Nephron (organoid): ENCODE measurements at regions not wholly inside any gene's neighbourhood (a gene's known extent, or its start where the extent isn't known, plus 50 kb on each side); places are given as distances from the start of the nearest gene placed in this dataset.
"Not testable (repeated sequence)": the region's sequence is repeated elsewhere in the genome, so short reads cannot be mapped to it uniquely, and the experiment has no call there.

ENCODE experiments used
- H3K27ac Mint-ChIP-seq, 3 experiments: 2 replicates each; pipeline ENCODE4 v1.8.0; 2020; ENCODE audit warnings: mixed read lengths in 3 of 3, mild to moderate bottlenecking in 2 of 3, moderate library complexity in 1 of 3
- H3K27me3 Mint-ChIP-seq: 2 replicates; pipeline ENCODE4 v1.8.0; 2021; ENCODE audit warnings: low read depth, mild to moderate bottlenecking, moderate library complexity, mixed read lengths
- H3K36me3 Mint-ChIP-seq: 2 replicates; pipeline ENCODE4 v1.8.0; 2020; ENCODE audit warnings: low read depth, mixed read lengths
- H3K4me1 Mint-ChIP-seq: 2 replicates; pipeline ENCODE4 v1.8.0; 2020; ENCODE audit warnings: mixed read lengths
- H3K4me3 Mint-ChIP-seq, 3 experiments: 2 replicates each; pipeline ENCODE4 v1.8.0; 2020; ENCODE audit warnings: mild to moderate bottlenecking in 3 of 3, mixed read lengths in 3 of 3, moderate library complexity in 2 of 3
- H3K9me3 Mint-ChIP-seq: 2 replicates; pipeline ENCODE4 v1.8.0; 2020; ENCODE audit warnings: mixed read lengths
- CTCF ChIP-seq, 3 experiments: fragments of 200-600 bp; sonication (generic); IDR thresholded peaks; one replicate each; pipeline ENCODE4 v1.5.0; 2021; ENCODE audit warnings: antibody characterized with exemption in 3 of 3; ENCODE audit not compliant: unreplicated experiment in 3 of 3

DNA sequence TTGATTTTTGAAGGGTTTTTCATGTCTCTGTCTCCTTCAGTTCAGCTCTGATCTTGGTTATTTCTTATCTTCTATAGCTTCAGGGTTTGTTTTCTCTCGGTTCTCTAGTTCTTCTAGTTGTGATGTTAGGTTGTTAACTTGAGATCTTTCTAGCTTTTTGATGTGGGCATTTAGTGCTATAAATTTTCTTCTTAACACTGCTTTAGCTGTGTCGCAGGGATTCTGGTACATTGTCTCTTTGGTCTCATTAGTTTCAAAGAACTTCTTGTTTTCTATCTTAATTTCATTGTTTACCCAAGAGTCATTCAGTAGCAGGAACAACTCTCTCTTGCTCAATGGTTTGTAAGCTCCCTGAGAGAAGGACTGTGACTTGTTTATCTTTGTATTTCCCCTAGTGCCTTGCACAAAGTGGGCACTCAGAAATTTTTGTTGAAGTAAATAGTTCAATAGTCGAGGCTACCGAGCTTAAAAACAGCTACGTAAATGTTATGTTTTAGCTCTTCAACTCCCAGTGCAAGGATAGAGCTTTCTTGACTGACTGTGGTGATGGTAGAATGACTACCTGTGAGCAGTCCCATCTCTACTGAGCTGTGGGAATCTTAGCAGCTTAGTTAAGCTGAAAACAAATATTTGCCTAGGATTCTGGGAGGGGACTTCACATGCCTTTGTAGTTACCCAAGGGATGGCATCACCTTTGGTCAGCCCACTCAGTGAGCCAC lies 225.8 kb upstream of the ELL2 start:
- H3K4me3 Mint-ChIP-seq = no peak overlapping the region
- no peaks in the 10 kb centered on the region for H3K4me1 Mint-ChIP-seq
- no peak for TF ChIP-seq CTCF (IDR thresholded peaks at IDR 0.05; ENCODE audit: unreplicated experiment in 3 of 3)
- H3K9me3 Mint-ChIP-seq = peaks cover 17% of the 10 kb centered on the region
- no peaks in the 10 kb centered on the region for H3K36me3 Mint-ChIP-seq
- no peak overlapping the region for H3K27ac Mint-ChIP-seq
- H3K27me3 Mint-ChIP-seq = no peaks in the 10 kb centered on the region

DNA sequence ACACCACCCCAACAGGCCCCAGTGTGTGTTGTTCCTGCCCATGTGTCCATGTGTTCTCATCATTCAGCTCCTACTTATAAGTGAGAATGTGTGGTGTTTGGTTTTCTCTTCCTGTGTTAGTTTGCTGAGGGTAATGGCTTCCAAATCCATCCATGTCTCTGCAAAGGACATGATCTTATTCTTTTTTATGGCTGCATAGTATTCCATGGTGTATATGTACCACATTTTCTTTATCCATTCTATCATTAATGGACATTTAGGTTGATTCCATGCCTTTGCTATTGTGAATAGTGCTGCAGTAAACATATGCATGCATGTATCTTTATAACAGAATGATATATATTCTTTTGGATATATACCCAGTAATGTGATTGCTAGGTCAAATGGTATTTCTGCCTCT lies 222.9 kb upstream of the ELL2 start:
- peaks cover 17% of the 10 kb centered on the region for H3K9me3 Mint-ChIP-seq
- not testable (repeated sequence) for H3K27me3 Mint-ChIP-seq, H3K4me1 Mint-ChIP-seq, H3K36me3 Mint-ChIP-seq, H3K27ac Mint-ChIP-seq, H3K4me3 Mint-ChIP-seq

GRCh38 chr5:96180684-96181435 lies 219.2 kb upstream of the ELL2 start:
- no peak for TF ChIP-seq CTCF (IDR thresholded peaks at IDR 0.05; ENCODE audit: unreplicated experiment in 3 of 3)
- Mint-ChIP-seq H3K4me3 (no peak overlapping the region), H3K9me3 (peaks cover 9% of the 10 kb centered on the region), H3K27me3 (no peaks in the 10 kb centered on the region), H3K27ac (no peak overlapping the region), H3K4me1 (peaks cover 4% of the 10 kb centered on the region), H3K36me3 (no peaks in the 10 kb centered on the region)

GRCh38 chr5:96177303-96177869 lies 215.7 kb upstream of the ELL2 start:
- no peak for TF ChIP-seq CTCF (IDR thresholded peaks at IDR 0.05; ENCODE audit: unreplicated experiment in 3 of 3)
- no peaks in the 10 kb centered on the region for H3K36me3 Mint-ChIP-seq
- no peak overlapping the region for H3K27ac Mint-ChIP-seq
- no peaks in the 10 kb centered on the region for H3K27me3 Mint-ChIP-seq
- peaks cover 4% of the 10 kb centered on the region for H3K4me1 Mint-ChIP-seq
- H3K9me3 Mint-ChIP-seq = no peaks in the 10 kb centered on the region
- H3K4me3 Mint-ChIP-seq = no peak overlapping the region

DNA sequence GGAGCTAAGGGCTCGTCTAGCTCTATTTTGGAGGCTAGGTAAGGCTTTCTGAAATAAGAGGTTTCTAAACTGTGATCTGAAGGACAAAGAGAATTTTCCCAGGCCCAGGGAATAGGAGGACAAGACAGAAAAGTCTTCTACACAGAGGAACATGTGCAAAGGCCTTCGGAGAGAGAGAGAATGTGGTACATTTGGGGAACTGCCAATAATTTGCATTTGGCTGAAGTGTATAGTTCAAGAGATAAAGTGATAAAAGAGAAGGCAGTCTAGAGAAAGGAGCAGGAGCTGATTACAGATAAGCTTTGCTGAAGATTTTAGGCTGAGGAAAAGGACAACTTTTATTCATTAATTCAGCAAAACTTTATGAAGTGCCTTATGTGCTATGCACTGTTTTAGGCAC lies 214.4 kb upstream of the ELL2 start:
- TF ChIP-seq CTCF (IDR thresholded peaks at IDR 0.05; ENCODE audit: unreplicated experiment in 3 of 3) = no peak
- Mint-ChIP-seq H3K9me3 (no peaks in the 10 kb centered on the region), H3K4me3 (no peak overlapping the region), H3K4me1 (peaks cover 4% of the 10 kb centered on the region), H3K36me3 (no peaks in the 10 kb centered on the region), H3K27me3 (peaks cover 7% of the 10 kb centered on the region), H3K27ac (no peak overlapping the region)

DNA sequence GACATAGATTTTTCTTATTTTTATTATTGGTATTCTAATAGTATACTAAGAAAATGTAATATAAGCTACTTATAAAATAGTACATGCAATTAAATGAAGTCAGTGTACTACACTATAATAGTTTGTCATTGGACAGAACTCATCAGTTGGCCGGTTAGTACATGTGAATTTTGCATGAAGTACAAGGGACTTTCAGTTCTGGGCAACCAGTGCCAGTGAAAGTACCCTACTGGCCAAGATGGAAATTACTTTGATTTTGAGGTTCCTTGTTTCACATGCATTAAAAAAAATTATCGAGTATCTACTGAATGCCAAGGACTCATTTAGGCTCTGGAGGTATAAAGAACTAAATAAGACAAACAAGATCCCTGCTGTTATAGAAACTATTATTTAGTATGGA lies 213.4 kb upstream of the ELL2 start:
- Mint-ChIP-seq H3K9me3 (no peaks in the 10 kb centered on the region), H3K27me3 (peaks cover 7% of the 10 kb centered on the region), H3K4me3 (no peak overlapping the region), H3K36me3 (no peaks in the 10 kb centered on the region), H3K27ac (no peak overlapping the region), H3K4me1 (peaks cover 4% of the 10 kb centered on the region)
- peak in 1 of 3 experiments; percentile 16 for TF ChIP-seq CTCF (IDR thresholded peaks at IDR 0.05; ENCODE audit: unreplicated experiment in 3 of 3)
